ENCODE measurements at regions not wholly inside any gene's neighbourhood (a gene's known extent, or its start where the extent isn't known, plus 50 kb on each side); places are given as distances from the start of the nearest gene placed in this dataset.
"Not testable (repeated sequence)": the region's sequence is repeated elsewhere in the genome, so short reads cannot be mapped to it uniquely, and the experiment has no call there.

- H3K27ac ChIP-seq; H3K9me3 ChIP-seq; H3K36me3 ChIP-seq; H3K4me3 ChIP-seq; H3K27me3 ChIP-seq (replicated peaks; ENCODE audit: insufficient read depth); DNase-seq (ENCODE audit: low spot score); H3K4me1 ChIP-seq (ENCODE audit: control insufficient read depth in 1 of 2, low read depth in 2 of 2); ATAC-seq (ENCODE audit: insufficient number of reproducible peaks, low FRiP score, low read depth): not testable (repeated sequence)
These were observed 81.5 kb downstream of the TRIM69 start for GRCh38 chr15:44817797-44818196.

- H3K9me3 ChIP-seq; DNase-seq (ENCODE audit: low spot score); ATAC-seq (ENCODE audit: insufficient number of reproducible peaks, low FRiP score, low read depth); H3K4me3 ChIP-seq; H3K27ac ChIP-seq; H3K4me1 ChIP-seq (ENCODE audit: control insufficient read depth in 1 of 2, low read depth in 2 of 2); H3K36me3 ChIP-seq; H3K27me3 ChIP-seq (replicated peaks; ENCODE audit: insufficient read depth): not testable (repeated sequence)
These were observed 83.1 kb downstream of the TRIM69 start for GRCh38 chr15:44819331-44819987.

GRCh38 chr15:44820535-44820934 lies 84.2 kb downstream of the TRIM69 start:
- H3K27me3 ChIP-seq (replicated peaks; ENCODE audit: insufficient read depth); H3K36me3 ChIP-seq; H3K27ac ChIP-seq; H3K9me3 ChIP-seq; H3K4me1 ChIP-seq (ENCODE audit: control insufficient read depth in 1 of 2, low read depth in 2 of 2); ATAC-seq (ENCODE audit: insufficient number of reproducible peaks, low FRiP score, low read depth); H3K4me3 ChIP-seq; DNase-seq (ENCODE audit: low spot score): not testable (repeated sequence)

GRCh38 chr15:44820967-44821366 lies 84.6 kb downstream of the TRIM69 start:
- ATAC-seq (ENCODE audit: insufficient number of reproducible peaks, low FRiP score, low read depth); H3K36me3 ChIP-seq; DNase-seq (ENCODE audit: low spot score); H3K4me3 ChIP-seq; H3K27me3 ChIP-seq (replicated peaks; ENCODE audit: insufficient read depth); H3K9me3 ChIP-seq; H3K27ac ChIP-seq; H3K4me1 ChIP-seq (ENCODE audit: control insufficient read depth in 1 of 2, low read depth in 2 of 2): not testable (repeated sequence)

- H3K36me3 ChIP-seq; H3K4me3 ChIP-seq; ATAC-seq (ENCODE audit: insufficient number of reproducible peaks, low FRiP score, low read depth); H3K27me3 ChIP-seq (replicated peaks; ENCODE audit: insufficient read depth); H3K9me3 ChIP-seq; DNase-seq (ENCODE audit: low spot score); H3K4me1 ChIP-seq (ENCODE audit: control insufficient read depth in 1 of 2, low read depth in 2 of 2); H3K27ac ChIP-seq: not testable (repeated sequence)
These were observed 88.2 kb downstream of the TRIM69 start for GRCh38 chr15:44824277-44825145.

GRCh38 chr15:44826583-44826982 lies 90.3 kb downstream of the TRIM69 start:
- DNase-seq (ENCODE audit: low spot score); H3K4me3 ChIP-seq; H3K27me3 ChIP-seq (replicated peaks; ENCODE audit: insufficient read depth); H3K36me3 ChIP-seq; H3K9me3 ChIP-seq; H3K4me1 ChIP-seq (ENCODE audit: control insufficient read depth in 1 of 2, low read depth in 2 of 2); H3K27ac ChIP-seq; ATAC-seq (ENCODE audit: insufficient number of reproducible peaks, low FRiP score, low read depth): not testable (repeated sequence)

- H3K9me3 ChIP-seq; DNase-seq (ENCODE audit: low spot score); H3K27me3 ChIP-seq (replicated peaks; ENCODE audit: insufficient read depth); H3K27ac ChIP-seq; ATAC-seq (ENCODE audit: insufficient number of reproducible peaks, low FRiP score, low read depth); H3K36me3 ChIP-seq; H3K4me3 ChIP-seq; H3K4me1 ChIP-seq (ENCODE audit: control insufficient read depth in 1 of 2, low read depth in 2 of 2): not testable (repeated sequence)
These were observed 92.0 kb downstream of the TRIM69 start for GRCh38 chr15:44828229-44828914.

- ATAC-seq (ENCODE audit: insufficient number of reproducible peaks, low FRiP score, low read depth); H3K4me1 ChIP-seq (ENCODE audit: control insufficient read depth in 1 of 2, low read depth in 2 of 2); H3K4me3 ChIP-seq; H3K27ac ChIP-seq; DNase-seq (ENCODE audit: low spot score); H3K9me3 ChIP-seq; H3K27me3 ChIP-seq (replicated peaks; ENCODE audit: insufficient read depth); H3K36me3 ChIP-seq: not testable (repeated sequence)
These were observed 92.8 kb downstream of the TRIM69 start for GRCh38 chr15:44829150-44829549.

- H3K9me3 ChIP-seq; H3K27me3 ChIP-seq (replicated peaks; ENCODE audit: insufficient read depth); H3K36me3 ChIP-seq; H3K27ac ChIP-seq; H3K4me3 ChIP-seq; ATAC-seq (ENCODE audit: insufficient number of reproducible peaks, low FRiP score, low read depth); H3K4me1 ChIP-seq (ENCODE audit: control insufficient read depth in 1 of 2, low read depth in 2 of 2); DNase-seq (ENCODE audit: low spot score): not testable (repeated sequence)
These were observed 94.5 kb downstream of the TRIM69 start for GRCh38 chr15:44830692-44831408.

- not testable (repeated sequence) for ATAC-seq (ENCODE audit: insufficient number of reproducible peaks, low FRiP score, low read depth)
These were observed 95.0 kb downstream of the TRIM69 start for GRCh38 chr15:44831409-44831741.

GRCh38 chr15:44832133-44832532 lies 95.8 kb downstream of the TRIM69 start:
- H3K4me1 ChIP-seq (ENCODE audit: control insufficient read depth in 1 of 2, low read depth in 2 of 2); H3K36me3 ChIP-seq; H3K9me3 ChIP-seq; H3K27ac ChIP-seq; DNase-seq (ENCODE audit: low spot score); H3K4me3 ChIP-seq; ATAC-seq (ENCODE audit: insufficient number of reproducible peaks, low FRiP score, low read depth); H3K27me3 ChIP-seq (replicated peaks; ENCODE audit: insufficient read depth): not testable (repeated sequence)

More at GRCh38 chr15:44831409-44831741, 95.0 kb downstream of the TRIM69 start:
- not testable (repeated sequence) for H3K4me3 ChIP-seq; H3K27me3 ChIP-seq (replicated peaks; ENCODE audit: insufficient read depth); H3K4me1 ChIP-seq (ENCODE audit: control insufficient read depth in 1 of 2, low read depth in 2 of 2); H3K27ac ChIP-seq; H3K9me3 ChIP-seq; H3K36me3 ChIP-seq; DNase-seq (ENCODE audit: low spot score)

- not testable (repeated sequence) for H3K4me1 ChIP-seq (ENCODE audit: control insufficient read depth in 1 of 2, low read depth in 2 of 2); ATAC-seq (ENCODE audit: insufficient number of reproducible peaks, low FRiP score, low read depth); H3K27me3 ChIP-seq (replicated peaks; ENCODE audit: insufficient read depth); H3K9me3 ChIP-seq; H3K36me3 ChIP-seq; DNase-seq (ENCODE audit: low spot score); H3K4me3 ChIP-seq; H3K27ac ChIP-seq
These were observed 96.8 kb downstream of the TRIM69 start for GRCh38 chr15:44833081-44833480.

All from thoracic aorta (tissue), 2 donors.